K562 (cell line): ENCODE measurements at regions not wholly inside any gene's neighbourhood (a gene's known extent, or its start where the extent isn't known, plus 50 kb on each side); places are given as distances from the start of the nearest gene placed in this dataset.

Experiments used
- ATAC-seq: fragments of 200-7000 bp; cut with Tn5 transposase; 3 replicates; pipeline ENCODE4 v1.9.1; 2020; ENCODE audit warnings: moderate library complexity
- BruUV-seq: library from RNA; stranded (reverse); fragments of 400-500 nt; replicated peaks from 2 replicates; lab custom pipeline; 2021; lab: Mats Ljungman, UMichigan
- CTCF ChIA-PET: fragments of 300-600 bp; formaldehyde crosslinking; extraction: SDS; loops from one replicate; lab custom pipeline; 2021; ENCODE audit warnings: low intra/inter-chr PET ratio; lab: Yijun Ruan, JAX
- POLR2A ChIA-PET: fragments of 300-600, 350-650 bp; sonication (Branson Sonifier 250); formaldehyde crosslinking; extraction: SDS; loops from one replicate; lab custom pipeline; 2021; ENCODE audit warnings: antibody characterized with exemption, inconsistent platforms; lab: Yijun Ruan, JAX
- DNase-seq, 4 experiments: peaks; one replicate each; pipeline versions ENCODE4 v3.0.0 to v3.0.0-alpha.2; 2011 to 2018; ENCODE audit warnings: low spot score in 3 of 4, mixed read lengths in 3 of 4; ENCODE audit errors: extremely low read depth in 1 of 4
- FAIRE-seq: peaks from 2 replicates; lab custom pipeline; 2011; peaks lifted over from hg19 to GRCh38; lab: Jason Lieb, UNC
- H2AFZ ChIP-seq: 2 replicates; pipeline ENCODE4 v1.6.0; 2011; ENCODE audit warnings: low read depth, low read length, control low read depth, inconsistent platforms
- H3K27ac ChIP-seq: fragments of 200-600 bp; 3 replicates; pipeline ENCODE4 v1.8.0; 2011; ENCODE audit warnings: low read depth, mild to moderate bottlenecking, control low read depth, inconsistent platforms, low read length, moderate library complexity, mixed read lengths; ENCODE audit errors: extremely low read depth
- H3K27me3 ChIP-seq, 2 experiments: fragments of 300-600 bp in 1 of 2; 2 replicates in 1 of 2; 3 replicates in 1 of 2; pipeline versions ENCODE4 v1.6.0 to v1.8.0; 2011; ENCODE audit warnings: inconsistent platforms in 2 of 2, low read length in 2 of 2, mild to moderate bottlenecking in 1 of 2, mixed read lengths in 1 of 2, moderate library complexity in 1 of 2; ENCODE audit not compliant: control insufficient read depth in 2 of 2, insufficient read depth in 2 of 2
- H3K36me3 ChIP-seq: fragments of 300-600 bp; 3 replicates; pipeline ENCODE4 v1.8.0; 2011; ENCODE audit warnings: mild to moderate bottlenecking, low read length, inconsistent platforms; ENCODE audit not compliant: control insufficient read depth, insufficient read depth
- H3K4me1 ChIP-seq, 2 experiments: fragments of 200-600 bp in 1 of 2; replicated peaks in 1 of 2; 2 replicates in 1 of 2; 3 replicates in 1 of 2; pipeline versions ENCODE4 v1.5.1 to v1.8.0; 2011; ENCODE audit warnings: inconsistent platforms in 2 of 2, low read length in 2 of 2, mild to moderate bottlenecking in 1 of 2, mixed read lengths in 1 of 2, moderate library complexity in 1 of 2; ENCODE audit not compliant: control insufficient read depth in 2 of 2, insufficient read depth in 2 of 2
- H3K4me2 ChIP-seq: 2 replicates; pipeline ENCODE4 v1.6.1; 2011; ENCODE audit warnings: low read length, control low read depth, inconsistent platforms, mixed read lengths; ENCODE audit not compliant: insufficient read depth
- H3K4me3 ChIP-seq: fragments of 200-600 bp; sonication (generic), shearing (Covaris generic); 2 replicates; pipeline ENCODE4 v1.5.1; 2016; ENCODE audit warnings: control low read depth, inconsistent platforms
- H3K79me2 ChIP-seq: fragments of 200-600 bp; 3 replicates; pipeline ENCODE4 v1.8.0; 2011; ENCODE audit warnings: low read length, inconsistent platforms; ENCODE audit not compliant: control insufficient read depth, insufficient read depth
- H3K9ac ChIP-seq, 2 experiments: 2 replicates each; pipeline versions ENCODE4 v1.6.0 to v1.6.1; 2011; ENCODE audit warnings: low read depth in 2 of 2, low read length in 2 of 2, control low read depth in 1 of 2, inconsistent platforms in 1 of 2, mild to moderate bottlenecking in 1 of 2, mixed read lengths in 1 of 2; ENCODE audit not compliant: insufficient read depth in 1 of 2
- H3K9me1 ChIP-seq: one replicate; pipeline ENCODE4 v1.6.0; 2011; ENCODE audit warnings: inconsistent platforms, mild to moderate bottlenecking, low read length, moderate library complexity; ENCODE audit not compliant: control insufficient read depth, insufficient read depth
- H3K9me3 ChIP-seq: replicated peaks from 2 replicates; pipeline ENCODE4 v1.5.1; 2011; ENCODE audit warnings: low read depth, low read length, inconsistent platforms; ENCODE audit not compliant: control insufficient read depth, insufficient read depth
- H4K20me1 ChIP-seq: replicated peaks from 2 replicates; pipeline ENCODE4 v1.6.1; 2011; ENCODE audit warnings: low read length, inconsistent platforms, mixed read lengths; ENCODE audit not compliant: control insufficient read depth, insufficient read depth
- BHLHE40 ChIP-seq: IDR thresholded peaks from 2 replicates; pipeline ENCODE4 v1.6.1; 2011; ENCODE audit warnings: low read length, improper control_type of control experiment
- FOXK1 ChIP-seq: sonication (generic); formaldehyde crosslinking; IDR thresholded peaks from 2 replicates; pipeline ENCODE4 v1.8.0; 2022; ENCODE audit warnings: missing genetic modification reagents, mild to moderate bottlenecking, borderline replicate concordance
- PHTF2 ChIP-seq: fragments of 250-450 bp; sonication (Bioruptor Pico); IDR thresholded peaks from 2 replicates; pipeline ENCODE4 v1.5.0; 2021; ENCODE audit warnings: mild to moderate bottlenecking
- POLR2A ChIP-seq: fragments of 450-650 bp; conservative IDR thresholded peaks from 2 replicates; pipeline ENCODE4 v1.6.1; 2016
- SMAD1 ChIP-seq: fragments of 150-350 bp; IDR thresholded peaks from 2 replicates; pipeline ENCODE4 v1.6.1; 2014; ENCODE audit warnings: low read length, low read depth; ENCODE audit not compliant: partially characterized antibody
- TEAD1 ChIP-seq, 2 experiments: fragments of 450-650 bp in 1 of 2; sonication (generic) in 1 of 2; formaldehyde crosslinking; IDR thresholded peaks; 2 replicates each; pipeline versions ENCODE4 v1.4.0 to v1.8.0; 2020 to 2022; ENCODE audit warnings: mild to moderate bottlenecking in 2 of 2, missing genetic modification reagents in 1 of 2
- THRAP3 ChIP-seq: fragments of 450-650 bp; IDR thresholded peaks from 2 replicates; pipeline ENCODE4 v1.6.1; 2016; ENCODE audit warnings: mild to moderate bottlenecking, inconsistent platforms, borderline replicate concordance
- ZNF217 ChIP-seq: sonication (generic); formaldehyde crosslinking; IDR thresholded peaks from 2 replicates; pipeline ENCODE4 v1.8.0; 2022; ENCODE audit warnings: mild to moderate bottlenecking, missing genetic modification reagents
- ZNF644 ChIP-seq: fragments of 200-800 bp; sonication (Bioruptor generic); IDR thresholded peaks from 2 replicates; pipeline ENCODE4 v1.6.1; 2016; ENCODE audit warnings: low read depth, missing genetic modification characterization, missing compliant biosample characterization
- ZNF76 ChIP-seq: fragments of 250-450 bp; sonication (Bioruptor Pico); IDR thresholded peaks from 2 replicates; pipeline ENCODE4 v1.4.0; 2020; ENCODE audit warnings: mild to moderate bottlenecking, moderate library complexity, borderline replicate concordance
- WGBS: fragments of 100-300 bp; shearing (Covaris generic); methylation state at CpG from one replicate; pipeline ENCODE4 v1.1.6; 2016; ENCODE audit warnings: low coverage, mixed read lengths; ENCODE audit not compliant: insufficient coverage; ENCODE audit errors: missing lambda C conversion rate; 5-methylcytosine and 5-hydroxymethylcytosine counted together
- in situ Hi-C: fragments of 300-500 bp; cut with MboI; formaldehyde crosslinking; loops from 4 replicates; pipeline ENCODE4 v1.15.0; 2018; ENCODE audit warnings: inconsistent platforms, mixed read lengths
- intact Hi-C: fragments of 100-400 bp; cut with micrococcal nuclease; formaldehyde crosslinking; loops from 2 replicates; pipeline ENCODE4 v1.14.2; 2022
- TF ChIP-seq, protein P1 (sequence below), 3 experiments: fragments of 200-800 bp in 1 of 3; fragments of 250-450 bp in 1 of 3; fragments of 450-650 bp in 1 of 3; sonication (Bioruptor Pico) in 1 of 3; sonication (Bioruptor generic) in 1 of 3; formaldehyde crosslinking in 1 of 3; IDR thresholded peaks; 2 replicates each; pipeline versions ENCODE4 v1.6.1 to v1.8.0; 2016 to 2022; ENCODE audit warnings: mild to moderate bottlenecking in 2 of 3, missing genetic modification characterization in 2 of 3, missing compliant biosample characterization in 1 of 3, moderate library complexity in 1 of 3
- TF ChIP-seq, protein P2 (sequence below), 2 experiments: fragments of 450-650 bp; conservative IDR thresholded peaks; 2 replicates each; pipeline ENCODE4 v1.6.1; 2017; ENCODE audit warnings: mild to moderate bottlenecking in 2 of 2, moderate library complexity in 2 of 2

DNA sequence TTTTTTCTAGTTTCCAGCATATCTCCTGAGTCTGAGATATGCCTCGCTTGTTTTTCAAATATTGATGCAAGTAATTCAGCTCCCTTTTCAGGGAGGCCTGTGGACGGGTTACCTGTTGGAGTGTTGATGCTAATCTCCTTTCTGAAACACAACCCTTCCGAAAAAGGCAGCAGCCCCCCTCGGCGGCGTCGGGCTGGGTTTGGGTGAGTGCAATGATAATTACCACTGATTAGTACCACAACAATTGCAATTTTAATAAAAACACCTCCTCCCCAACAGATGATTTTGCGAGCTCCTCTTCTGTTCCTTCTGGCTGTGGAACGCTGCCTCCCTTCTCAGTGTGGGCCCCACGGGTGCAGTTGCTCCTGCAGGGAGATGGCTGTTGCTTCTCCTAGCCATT lies 66.3 kb downstream of the PTGR3 start:
- DNase-seq (no peak), FAIRE-seq (no peak), ATAC-seq (no peak)
- in situ Hi-C loops, result no loop called here
- no peaks in the 10 kb centered on the region for H3K36me3 ChIP-seq
- H2AFZ ChIP-seq, result no peak overlapping the region
- H3K9ac ChIP-seq, result no peak overlapping the region
- WGBS, result 3% methylated on average over 5 of the region's 10 CpGs
- H3K9me1 ChIP-seq, result no peaks in the 10 kb centered on the region
- peaks cover 0 to 29% of the 10 kb centered on the region in 2 experiments; a peak in 2 of 5 replicates for H3K27me3 ChIP-seq
- no peak overlapping the region for H3K4me3 ChIP-seq
- no TSS peak for BruUV-seq
- H3K4me1 ChIP-seq, result no peaks in the 10 kb centered on the region
- H3K9me3 ChIP-seq, result no peaks in the 10 kb centered on the region
- POLR2A ChIA-PET, result interaction anchor here (0.7 kb wide), 1 partner anchor 240 kb away, joined by 5 read pairs; no protein-coding TSS in a partner anchor
- TF ChIP-seq TEAD1 (CRISPR knock-in tag; IDR thresholded peaks at IDR 0.05), result no peak
- TF ChIP-seq, all 486 proteins: peak for 0
- Histone ChIP-seq H3K79me2 (no peaks in the 10 kb centered on the region), H4K20me1 (no peaks in the 10 kb centered on the region), H3K27ac (no peak overlapping the region), H3K4me2 (no peak overlapping the region)
- intact Hi-C loops, result no loop called here
- CTCF ChIA-PET, result no interaction called here

DNA sequence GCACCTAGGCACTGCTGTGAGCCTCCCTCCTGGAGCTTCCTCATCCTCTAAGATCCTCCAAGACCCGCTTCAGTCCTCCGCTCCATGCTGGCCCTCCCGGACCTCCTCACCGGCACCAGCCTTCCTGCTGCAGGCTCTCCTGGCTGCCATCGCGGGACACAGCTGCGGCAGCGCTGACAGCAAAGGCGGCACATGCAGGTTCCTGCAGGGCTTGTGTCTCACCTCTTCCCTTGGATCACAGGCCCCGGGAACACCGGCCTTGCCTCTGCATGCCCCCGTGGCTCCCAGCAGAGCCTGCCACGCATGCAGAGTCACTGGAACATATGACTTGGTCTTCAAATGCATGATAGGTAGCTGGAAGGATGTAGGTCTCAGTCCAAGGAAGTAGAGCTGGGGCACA lies 67.2 kb downstream of the PTGR3 start:
- CTCF ChIA-PET, result no interaction called here
- BruUV-seq, result no TSS peak
- Histone ChIP-seq H4K20me1 (no peaks in the 10 kb centered on the region), H3K4me1 (no peaks in the 10 kb centered on the region), H3K9me3 (no peaks in the 10 kb centered on the region), H3K4me3 (no peak overlapping the region), H3K27ac (no peak overlapping the region), H3K4me2 (no peak overlapping the region), H3K36me3 (no peaks in the 10 kb centered on the region), H3K9ac (no peak overlapping the region), H3K9me1 (no peaks in the 10 kb centered on the region), H2AFZ (no peak overlapping the region), H3K27me3 (peaks cover 0 to 33% of the 10 kb centered on the region in 2 experiments; a peak in 2 of 5 replicates)
- intact Hi-C loops, result no loop called here
- ATAC-seq, result no peak
- in situ Hi-C loops, result no loop called here
- POLR2A ChIA-PET, result interaction anchor here (0.6 kb wide), 1 partner anchor 290 kb away, joined by 4 read pairs; no protein-coding TSS in a partner anchor
- 2% methylated on average over 6 of the region's 13 CpGs for WGBS
- TF ChIP-seq, protein P1, sequence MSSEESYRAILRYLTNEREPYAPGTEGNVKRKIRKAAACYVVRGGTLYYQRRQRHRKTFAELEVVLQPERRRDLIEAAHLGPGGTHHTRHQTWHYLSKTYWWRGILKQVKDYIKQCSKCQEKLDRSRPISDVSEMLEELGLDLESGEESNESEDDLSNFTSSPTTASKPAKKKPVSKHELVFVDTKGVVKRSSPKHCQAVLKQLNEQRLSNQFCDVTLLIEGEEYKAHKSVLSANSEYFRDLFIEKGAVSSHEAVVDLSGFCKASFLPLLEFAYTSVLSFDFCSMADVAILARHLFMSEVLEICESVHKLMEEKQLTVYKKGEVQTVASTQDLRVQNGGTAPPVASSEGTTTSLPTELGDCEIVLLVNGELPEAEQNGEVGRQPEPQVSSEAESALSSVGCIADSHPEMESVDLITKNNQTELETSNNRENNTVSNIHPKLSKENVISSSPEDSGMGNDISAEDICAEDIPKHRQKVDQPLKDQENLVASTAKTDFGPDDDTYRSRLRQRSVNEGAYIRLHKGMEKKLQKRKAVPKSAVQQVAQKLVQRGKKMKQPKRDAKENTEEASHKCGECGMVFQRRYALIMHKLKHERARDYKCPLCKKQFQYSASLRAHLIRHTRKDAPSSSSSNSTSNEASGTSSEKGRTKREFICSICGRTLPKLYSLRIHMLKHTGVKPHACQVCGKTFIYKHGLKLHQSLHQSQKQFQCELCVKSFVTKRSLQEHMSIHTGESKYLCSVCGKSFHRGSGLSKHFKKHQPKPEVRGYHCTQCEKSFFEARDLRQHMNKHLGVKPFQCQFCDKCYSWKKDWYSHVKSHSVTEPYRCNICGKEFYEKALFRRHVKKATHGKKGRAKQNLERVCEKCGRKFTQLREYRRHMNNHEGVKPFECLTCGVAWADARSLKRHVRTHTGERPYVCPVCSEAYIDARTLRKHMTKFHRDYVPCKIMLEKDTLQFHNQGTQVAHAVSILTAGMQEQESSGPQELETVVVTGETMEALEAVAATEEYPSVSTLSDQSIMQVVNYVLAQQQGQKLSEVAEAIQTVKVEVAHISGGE (CRISPR knock-in tag; IDR thresholded peaks at IDR 0.05), result no peak
- no peak for TF ChIP-seq FOXK1 (CRISPR knock-in tag)
- TF ChIP-seq BHLHE40, result no peak
- TF ChIP-seq, protein P2, sequence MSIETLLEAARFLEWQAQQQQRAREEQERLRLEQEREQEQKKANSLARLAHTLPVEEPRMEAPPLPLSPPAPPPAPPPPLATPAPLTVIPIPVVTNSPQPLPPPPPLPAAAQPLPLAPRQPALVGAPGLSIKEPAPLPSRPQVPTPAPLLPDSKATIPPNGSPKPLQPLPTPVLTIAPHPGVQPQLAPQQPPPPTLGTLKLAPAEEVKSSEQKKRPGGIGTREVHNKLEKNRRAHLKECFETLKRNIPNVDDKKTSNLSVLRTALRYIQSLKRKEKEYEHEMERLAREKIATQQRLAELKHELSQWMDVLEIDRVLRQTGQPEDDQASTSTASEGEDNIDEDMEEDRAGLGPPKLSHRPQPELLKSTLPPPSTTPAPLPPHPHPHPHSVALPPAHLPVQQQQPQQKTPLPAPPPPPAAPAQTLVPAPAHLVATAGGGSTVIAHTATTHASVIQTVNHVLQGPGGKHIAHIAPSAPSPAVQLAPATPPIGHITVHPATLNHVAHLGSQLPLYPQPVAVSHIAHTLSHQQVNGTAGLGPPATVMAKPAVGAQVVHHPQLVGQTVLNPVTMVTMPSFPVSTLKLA (conservative IDR thresholded peaks at IDR 0.05), result no peak
- TF ChIP-seq POLR2A, result no peak
- no peak for TF ChIP-seq ZNF217
- TF ChIP-seq PHTF2, result no peak
- TF ChIP-seq ZNF644, result no peak
- no peak for TF ChIP-seq ZNF76 (CRISPR knock-in tag)
- no peak for TF ChIP-seq SMAD1
- TF ChIP-seq THRAP3, result no peak
- TF ChIP-seq, all 486 proteins: peak for 0
- DNase-seq, result no peak
- no peak for FAIRE-seq
- H3K79me2 ChIP-seq, result no peaks in the 10 kb centered on the region
